B cell (primary cell): ENCODE measurements at regions not wholly inside any gene's neighbourhood (a gene's known extent, or its start where the extent isn't known, plus 50 kb on each side); places are given as distances from the start of the nearest gene placed in this dataset.

Experiments
- ATAC-seq: fragments of 200-7000 bp; cut with Tn5 transposase; one replicate; pipeline ENCODE4 v1.10.0; 2021; ENCODE audit warnings: low read depth, mild to moderate bottlenecking, moderate number of reproducible peaks, moderate library complexity
- CTCF ChIA-PET: fragments of 350-600 bp; sonication (Branson Sonifier 250); formaldehyde crosslinking; loops from one replicate; lab custom pipeline; 2021; ENCODE audit warnings: antibody characterized with exemption, inconsistent platforms; lab: Charles Lee
- POLR2A ChIA-PET: fragments of 350-600 bp; sonication (Branson Sonifier 250); formaldehyde crosslinking; loops from one replicate; lab custom pipeline; 2021; ENCODE audit warnings: antibody characterized with exemption; lab: Charles Lee
- DNase-seq: peaks from one replicate; pipeline ENCODE4 v3.0.0; 2013
- H2AFZ ChIP-seq: 2 replicates; pipeline ENCODE4 v1.6.1; 2012; ENCODE audit warnings: mild to moderate bottlenecking, low read depth, low read length; ENCODE audit not compliant: insufficient read depth, poor library complexity, severe bottlenecking
- H3K27ac ChIP-seq, 2 donors: 1 replicate in 1 of 2; 2 replicates in 1 of 2; pipeline ENCODE4 v1.5.1; 2012 to 2013; ENCODE audit warnings: low read length in 2 of 2, mild to moderate bottlenecking in 2 of 2, moderate library complexity in 1 of 2
- H3K27me3 ChIP-seq, 4 experiments: fragments of 200-600 bp in 1 of 4; sonication (generic) in 1 of 4; replicated peaks in 1 of 4; 1 replicate in 2 of 4; 2 replicates in 2 of 4; pipeline versions ENCODE4 v1.6.1 to v1.7.0; 2013 to 2016; ENCODE audit warnings: low read length in 3 of 4, mild to moderate bottlenecking in 2 of 4, mixed read lengths in 1 of 4, moderate library complexity in 1 of 4; ENCODE audit not compliant: insufficient read depth in 4 of 4, control insufficient read depth in 3 of 4; ENCODE audit errors: control extremely low read depth in 1 of 4
- H3K36me3 ChIP-seq, 2 experiments: replicated peaks in 1 of 2; 1 replicate in 1 of 2; 2 replicates in 1 of 2; pipeline versions ENCODE4 v1.6.1 to v1.7.1; 2013; ENCODE audit warnings: low read length in 1 of 2; ENCODE audit not compliant: insufficient read depth in 2 of 2, control insufficient read depth in 1 of 2; ENCODE audit errors: control extremely low read depth in 1 of 2, extremely low read depth in 1 of 2
- H3K4me1 ChIP-seq, 2 donors: fragments of 200-600 bp in 1 of 2; sonication (generic) in 1 of 2; 1 replicate in 1 of 2; 2 replicates in 1 of 2; pipeline versions ENCODE4 v1.5.1 to v1.6.1; 2013 to 2017; ENCODE audit warnings: low read length in 2 of 2; ENCODE audit not compliant: control insufficient read depth in 2 of 2, insufficient read depth in 2 of 2
- H3K4me2 ChIP-seq: replicated peaks from 2 replicates; pipeline ENCODE3; 2012; ENCODE audit warnings: mild to moderate bottlenecking, low read depth, low read length; ENCODE audit not compliant: poor library complexity, severe bottlenecking
- H3K4me3 ChIP-seq, 5 experiments: fragments of 200-600 bp in 1 of 5; sonication (generic) in 1 of 5; 1 replicate in 3 of 5; 2 replicates in 2 of 5; pipeline versions ENCODE4 v1.5.1 to v1.7.0; 2011 to 2016; ENCODE audit warnings: low read length in 4 of 5, mild to moderate bottlenecking in 4 of 5, low read depth in 2 of 5, control low read depth in 1 of 5, moderate library complexity in 1 of 5; ENCODE audit not compliant: insufficient read depth in 1 of 5; ENCODE audit errors: control extremely low read depth in 1 of 5, extremely low read depth in 1 of 5
- H3K79me2 ChIP-seq: fragments of 200-600 bp; sonication (generic); one replicate; pipeline ENCODE4 v1.6.0; 2016; ENCODE audit warnings: low read length; ENCODE audit not compliant: control insufficient read depth, insufficient read depth
- H3K9ac ChIP-seq: fragments of 200-600 bp; sonication (generic); 2 replicates; pipeline ENCODE4 v1.6.1; 2017; ENCODE audit warnings: mild to moderate bottlenecking, low read length, moderate library complexity
- H3K9me3 ChIP-seq, 3 donors: one replicate each; pipeline versions ENCODE4 v1.6.1 to v1.7.1; 2013; ENCODE audit warnings: low read length in 2 of 3; ENCODE audit not compliant: control insufficient read depth in 2 of 3, insufficient read depth in 1 of 3; ENCODE audit errors: control extremely low read depth in 1 of 3
- H4K20me1 ChIP-seq: 2 replicates; pipeline ENCODE4 v1.6.0; 2012; ENCODE audit warnings: mild to moderate bottlenecking, low read length; ENCODE audit not compliant: insufficient read depth, control insufficient read depth, poor library complexity, severe bottlenecking
- H3K27ac Mint-ChIP-seq: one replicate; pipeline ENCODE4 v1.8.0; 2021; ENCODE audit warnings: mixed read lengths
- H3K27me3 Mint-ChIP-seq: one replicate; pipeline ENCODE4 v1.8.0; 2021; ENCODE audit warnings: mixed read lengths
- H3K4me1 Mint-ChIP-seq: one replicate; pipeline ENCODE4 v1.8.0; 2021; ENCODE audit warnings: mixed read lengths
- H3K4me3 Mint-ChIP-seq: one replicate; pipeline ENCODE4 v1.8.0; 2021; ENCODE audit warnings: mixed read lengths
- H3K9me3 Mint-ChIP-seq: one replicate; pipeline ENCODE4 v1.8.0; 2022; ENCODE audit warnings: mixed read lengths; ENCODE audit not compliant: insufficient read depth
- EZH2 ChIP-seq: IDR thresholded peaks from 2 replicates; pipeline ENCODE4 v1.6.1; 2012; ENCODE audit warnings: borderline replicate concordance, low read depth, mild to moderate bottlenecking, moderate library complexity, low read length; ENCODE audit not compliant: insufficient read depth, poor library complexity, severe bottlenecking
- WGBS: methylation state at CpG from one replicate; pipeline ENCODE4 v1.1.5; 2013; ENCODE audit warnings: missing lambda C conversion rate; ENCODE audit not compliant: insufficient coverage; 5-methylcytosine and 5-hydroxymethylcytosine counted together
- intact Hi-C: fragments of 100-400 bp; cut with micrococcal nuclease; formaldehyde crosslinking; loops from one replicate; pipeline ENCODE4 v1.10.0; 2022
- TF ChIP-seq, protein P1 (sequence below): fragments of 200-600 bp; IDR thresholded peaks from one replicate; pipeline ENCODE4 v1.8.0; 2022; ENCODE audit warnings: antibody characterized with exemption, mild to moderate bottlenecking

DNA sequence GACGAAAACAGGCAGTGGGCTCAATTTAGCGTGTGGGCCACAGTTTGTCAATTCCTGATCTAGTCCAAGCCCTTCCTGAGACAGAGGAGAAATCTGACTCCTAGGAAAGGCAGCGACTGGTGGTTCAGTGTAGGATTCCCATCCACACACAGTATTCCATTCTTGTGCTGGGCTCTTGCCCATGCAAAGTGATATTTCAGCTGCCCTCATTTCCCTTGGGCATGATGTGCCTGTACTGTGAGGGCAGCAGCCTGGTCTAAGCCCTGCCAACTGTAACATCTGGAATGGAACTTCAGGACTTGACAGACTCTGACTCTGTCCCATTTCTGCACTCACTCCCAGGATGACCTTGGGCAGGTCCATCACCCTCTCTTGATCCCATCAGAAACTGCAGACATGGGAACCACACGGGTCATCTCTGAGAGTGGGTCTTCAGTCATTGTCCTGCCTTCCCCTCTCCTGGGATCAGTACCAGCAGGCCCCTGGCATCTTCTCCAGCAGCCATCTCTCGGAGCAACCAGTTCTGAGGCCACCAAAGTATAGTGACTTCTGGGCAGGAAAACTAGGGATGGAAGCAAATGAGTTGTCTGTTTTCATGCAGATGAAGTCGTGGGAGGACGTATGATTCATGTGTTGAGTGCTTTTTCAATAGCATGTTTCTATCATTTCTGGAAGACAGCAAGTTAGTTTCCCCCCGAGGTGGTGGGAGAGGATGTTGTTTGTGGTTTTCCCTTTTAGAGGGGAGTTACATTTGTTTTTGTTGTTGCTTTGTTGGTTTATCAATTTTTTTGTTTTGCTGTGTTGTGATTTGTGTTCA, 54.2 kb upstream of the BCL2L14 start:
- Histone ChIP-seq H4K20me1 (no peaks in the 10 kb centered on the region), H3K4me1 (peaks cover 4 to 7% of the 10 kb centered on the region in 2 donors), H3K9me3 (no peaks in the 10 kb centered on the region), H3K27ac (no peak overlapping the region), H3K4me2 (no peak overlapping the region), H3K36me3 (no peaks in the 10 kb centered on the region), H3K79me2 (no peaks in the 10 kb centered on the region), H3K4me3 (no peak overlapping the region), H2AFZ (no peak overlapping the region), H3K9ac (no peak overlapping the region), H3K27me3 (no peaks in the 10 kb centered on the region)
- ATAC-seq (no peak), DNase-seq (no peak)
- Mint-ChIP-seq H3K9me3 (no peaks in the 10 kb centered on the region), H3K4me3 (no peak overlapping the region), H3K27ac (no peak overlapping the region), H3K4me1 (peaks cover 17% of the 10 kb centered on the region), H3K27me3 (no peaks in the 10 kb centered on the region)
- intact Hi-C loops = loop anchor here (10.0 kb wide), 1 partner anchor 262 kb away; no protein-coding TSS in a partner anchor
- ChIA-PET CTCF (no interaction called here), POLR2A (no interaction called here)
- 63% methylated on average over 8 of the region's 8 CpGs for WGBS
- no peak for TF ChIP-seq EZH2
- TF ChIP-seq, protein P1, sequence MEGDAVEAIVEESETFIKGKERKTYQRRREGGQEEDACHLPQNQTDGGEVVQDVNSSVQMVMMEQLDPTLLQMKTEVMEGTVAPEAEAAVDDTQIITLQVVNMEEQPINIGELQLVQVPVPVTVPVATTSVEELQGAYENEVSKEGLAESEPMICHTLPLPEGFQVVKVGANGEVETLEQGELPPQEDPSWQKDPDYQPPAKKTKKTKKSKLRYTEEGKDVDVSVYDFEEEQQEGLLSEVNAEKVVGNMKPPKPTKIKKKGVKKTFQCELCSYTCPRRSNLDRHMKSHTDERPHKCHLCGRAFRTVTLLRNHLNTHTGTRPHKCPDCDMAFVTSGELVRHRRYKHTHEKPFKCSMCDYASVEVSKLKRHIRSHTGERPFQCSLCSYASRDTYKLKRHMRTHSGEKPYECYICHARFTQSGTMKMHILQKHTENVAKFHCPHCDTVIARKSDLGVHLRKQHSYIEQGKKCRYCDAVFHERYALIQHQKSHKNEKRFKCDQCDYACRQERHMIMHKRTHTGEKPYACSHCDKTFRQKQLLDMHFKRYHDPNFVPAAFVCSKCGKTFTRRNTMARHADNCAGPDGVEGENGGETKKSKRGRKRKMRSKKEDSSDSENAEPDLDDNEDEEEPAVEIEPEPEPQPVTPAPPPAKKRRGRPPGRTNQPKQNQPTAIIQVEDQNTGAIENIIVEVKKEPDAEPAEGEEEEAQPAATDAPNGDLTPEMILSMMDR = no peak

DNA sequence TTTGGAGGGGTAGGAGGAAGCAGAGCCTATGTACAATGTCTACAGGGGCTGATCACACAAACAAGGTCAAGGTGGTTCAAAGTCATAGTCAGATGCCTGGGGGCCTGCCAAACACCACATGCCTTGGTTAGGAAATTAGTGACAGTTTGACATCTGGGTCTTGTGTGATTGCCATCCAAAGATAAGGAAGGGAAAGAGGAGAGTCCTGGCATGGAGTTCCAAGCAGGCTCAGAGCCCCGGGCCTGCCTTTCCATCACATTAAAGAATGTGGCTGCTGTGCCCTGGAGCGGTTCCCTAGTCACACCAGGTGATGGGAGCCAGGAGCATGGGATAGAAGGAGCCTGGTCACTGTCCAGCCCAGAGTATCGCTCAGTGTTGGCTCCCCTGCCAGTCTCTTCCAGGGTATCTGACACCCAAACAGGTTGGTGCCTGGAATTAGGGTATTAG, 53.6 kb upstream of the BCL2L14 start:
- Histone ChIP-seq H3K27ac (no peak overlapping the region), H4K20me1 (no peaks in the 10 kb centered on the region), H3K36me3 (no peaks in the 10 kb centered on the region), H2AFZ (no peak overlapping the region), H3K4me1 (peaks cover 7 to 8% of the 10 kb centered on the region in 2 donors), H3K27me3 (no peaks in the 10 kb centered on the region), H3K4me3 (no peak overlapping the region), H3K4me2 (no peak overlapping the region), H3K9ac (no peak overlapping the region), H3K9me3 (no peaks in the 10 kb centered on the region), H3K79me2 (no peaks in the 10 kb centered on the region)
- Mint-ChIP-seq H3K4me3 (no peak overlapping the region), H3K4me1 (peaks cover 17% of the 10 kb centered on the region), H3K27me3 (no peaks in the 10 kb centered on the region), H3K27ac (no peak overlapping the region), H3K9me3 (no peaks in the 10 kb centered on the region)
- TF ChIP-seq, protein P1 = no peak
- TF ChIP-seq EZH2 = no peak
- intact Hi-C loops = loop anchor here (10.0 kb wide), 1 partner anchor 262 kb away; no protein-coding TSS in a partner anchor
- DNase-seq (no peak), ATAC-seq (no peak)
- CTCF ChIA-PET = no interaction called here
- POLR2A ChIA-PET = no interaction called here
- WGBS = 88% methylated on average over 3 of the region's 3 CpGs
